Gastroesophageal sphincter (tissue), 3 donors: ENCODE measurements at regions not wholly inside any gene's neighbourhood (a gene's known extent, or its start where the extent isn't known, plus 50 kb on each side); places are given as distances from the start of the nearest gene placed in this dataset.

Experiments
- POLR2A ChIP-seq, 2 donors: fragments of 450-650 bp; IDR thresholded peaks; one replicate each; pipeline ENCODE4 v1.6.1; 2017; ENCODE audit warnings: antibody characterized with exemption in 2 of 2, mild to moderate bottlenecking in 2 of 2, moderate library complexity in 1 of 2
- POLR2AphosphoS5 ChIP-seq: sonication (generic); formaldehyde crosslinking; IDR thresholded peaks from one replicate; pipeline ENCODE4 v1.6.1; 2017; ENCODE audit warnings: antibody characterized with exemption
- TF ChIP-seq, protein P1 (sequence below), 4 experiments: fragments of 200-600 bp in 2 of 4; fragments of 450-650 bp in 2 of 4; sonication (generic) in 1 of 4; IDR thresholded peaks; one replicate each; pipeline ENCODE4 v1.5.1; 2017 to 2019; ENCODE audit warnings: antibody characterized with exemption in 4 of 4, mild to moderate bottlenecking in 2 of 4, moderate library complexity in 2 of 4

DNA sequence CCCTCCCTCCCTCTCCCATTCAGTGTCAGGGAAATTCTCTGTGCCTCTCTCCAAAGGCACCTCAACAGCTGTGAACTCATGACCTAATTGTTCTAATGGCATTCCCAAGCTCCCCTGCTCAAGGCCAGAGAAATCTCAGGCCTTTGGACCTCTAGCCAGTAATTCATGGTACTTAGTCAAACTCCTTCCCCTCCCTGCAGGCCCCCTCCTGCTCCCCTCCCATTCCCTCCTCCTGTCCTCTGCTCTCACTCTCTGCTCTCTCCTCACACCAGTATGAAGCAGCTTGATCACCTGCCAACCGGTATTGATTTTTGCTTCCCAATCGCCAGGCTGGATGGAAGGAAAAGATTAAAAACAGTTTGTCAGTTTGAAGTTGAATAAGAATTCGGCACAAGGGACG lies 370.5 kb upstream of the PBX1 start:
- TF ChIP-seq POLR2A (IDR thresholded peaks at IDR 0.05) (no peak), POLR2AphosphoS5 (no peak)
- TF ChIP-seq, protein P1, sequence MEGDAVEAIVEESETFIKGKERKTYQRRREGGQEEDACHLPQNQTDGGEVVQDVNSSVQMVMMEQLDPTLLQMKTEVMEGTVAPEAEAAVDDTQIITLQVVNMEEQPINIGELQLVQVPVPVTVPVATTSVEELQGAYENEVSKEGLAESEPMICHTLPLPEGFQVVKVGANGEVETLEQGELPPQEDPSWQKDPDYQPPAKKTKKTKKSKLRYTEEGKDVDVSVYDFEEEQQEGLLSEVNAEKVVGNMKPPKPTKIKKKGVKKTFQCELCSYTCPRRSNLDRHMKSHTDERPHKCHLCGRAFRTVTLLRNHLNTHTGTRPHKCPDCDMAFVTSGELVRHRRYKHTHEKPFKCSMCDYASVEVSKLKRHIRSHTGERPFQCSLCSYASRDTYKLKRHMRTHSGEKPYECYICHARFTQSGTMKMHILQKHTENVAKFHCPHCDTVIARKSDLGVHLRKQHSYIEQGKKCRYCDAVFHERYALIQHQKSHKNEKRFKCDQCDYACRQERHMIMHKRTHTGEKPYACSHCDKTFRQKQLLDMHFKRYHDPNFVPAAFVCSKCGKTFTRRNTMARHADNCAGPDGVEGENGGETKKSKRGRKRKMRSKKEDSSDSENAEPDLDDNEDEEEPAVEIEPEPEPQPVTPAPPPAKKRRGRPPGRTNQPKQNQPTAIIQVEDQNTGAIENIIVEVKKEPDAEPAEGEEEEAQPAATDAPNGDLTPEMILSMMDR (IDR thresholded peaks at IDR 0.05) = no peak
